NCI-H146 treated with DMSO at 0.1 percent for 48 hours (cell line): ENCODE measurements at regions not wholly inside any gene's neighbourhood (a gene's known extent, or its start where the extent isn't known, plus 50 kb on each side); places are given as distances from the start of the nearest gene placed in this dataset.
A peak's percentile ranks its signal among the peaks of the same experiment; 100 is the strongest.

ENCODE experiments used
- DNase-seq: peaks from one replicate; lab custom pipeline; 2025; ENCODE audit not compliant: unreplicated experiment; lab: John Stamatoyannopoulos, UW

- DNase-seq: no peak
These were observed 65.6 kb upstream of the POLG start for GRCh38 chr15:89400116-89400781.

GRCh38 chr15:89399238-89400115 lies 64.9 kb upstream of the POLG start:
- peak; percentile 31 for DNase-seq

GRCh38 chr15:89398896-89399237 lies 64.2 kb upstream of the POLG start:
- DNase-seq: no peak

GRCh38 chr15:89397653-89398023 lies 63.0 kb upstream of the POLG start:
- no peak for DNase-seq

- DNase-seq: no peak
These were observed 62.4 kb upstream of the POLG start for GRCh38 chr15:89396723-89397652.

GRCh38 chr15:89395996-89396395 lies 61.4 kb upstream of the POLG start:
- no peak for DNase-seq

- DNase-seq: no peak
These were observed 60.8 kb upstream of the POLG start for GRCh38 chr15:89395461-89395871.

GRCh38 chr15:89395031-89395430 lies 60.4 kb upstream of the POLG start:
- DNase-seq: no peak

GRCh38 chr15:89393056-89393455 lies 58.4 kb upstream of the POLG start:
- DNase-seq: no peak

- DNase-seq: no peak
These were observed 57.1 kb upstream of the POLG start for GRCh38 chr15:89391685-89392257.

- no peak for DNase-seq
These were observed 55.4 kb upstream of the POLG start for GRCh38 chr15:89389841-89390603.

- DNase-seq: no peak
These were observed 52.7 kb upstream of the POLG start for GRCh38 chr15:89387140-89387903.

- no peak for DNase-seq
These were observed 51.1 kb upstream of the POLG start for GRCh38 chr15:89385596-89386331.
